Upper lobe of left lung (tissue), 6 donors: ENCODE measurements at regions not wholly inside any gene's neighbourhood (a gene's known extent, or its start where the extent isn't known, plus 50 kb on each side); places are given as distances from the start of the nearest gene placed in this dataset.
"Not testable (repeated sequence)": the region's sequence is repeated elsewhere in the genome, so short reads cannot be mapped to it uniquely, and the experiment has no call there.

Experiments
- ATAC-seq, 2 donors: fragments of 200-7000 bp; cut with Tn5 transposase; one replicate each; pipeline ENCODE4 v1.9.1; 2022; ENCODE audit warnings: mild to moderate bottlenecking in 2 of 2, moderate library complexity in 2 of 2; ENCODE audit not compliant: low FRiP score in 2 of 2
- DNase-seq, 2 donors: peaks; one replicate each; pipeline ENCODE4 v3.0.0-alpha.2; 2019 to 2020
- H3K27ac ChIP-seq, 4 donors: fragments of 200-600 bp; sonication (generic); one replicate each; pipeline ENCODE4 v1.5.1; 2016 to 2019
- H3K27me3 ChIP-seq, 4 donors: fragments of 200-600 bp; sonication (generic); one replicate each; pipeline ENCODE4 v1.5.1; 2017 to 2019
- H3K36me3 ChIP-seq, 4 donors: fragments of 200-600 bp; sonication (generic); one replicate each; pipeline ENCODE4 v1.5.1; 2016 to 2019
- H3K4me1 ChIP-seq, 4 donors: fragments of 200-600 bp; sonication (generic); one replicate each; pipeline ENCODE4 v1.5.1; 2018 to 2019
- H3K4me3 ChIP-seq, 4 donors: fragments of 200-600 bp; sonication (generic); one replicate each; pipeline ENCODE4 v1.5.1; 2017 to 2019; ENCODE audit warnings: mild to moderate bottlenecking in 2 of 4, moderate library complexity in 1 of 4
- H3K9me3 ChIP-seq, 4 donors: fragments of 200-600 bp; sonication (generic); one replicate each; pipeline ENCODE4 v1.5.1; 2018 to 2019
- WGBS, 2 donors: methylation state at CpG; one replicate each; pipeline ENCODE4 v1.1.5; 2017 to 2018; 5-methylcytosine and 5-hydroxymethylcytosine counted together
- donor health status: DM: no; HTN: no; CAD: no; lungs with moderate emphysema.
- donor health status: DM: no; HTN: yes; CAD: no; lungs with severe emphysema.

GRCh38 chr9:62452572-62452971 lies 1262.7 kb downstream of the SPATA31A7 start:
- peak in 1 of 2 donors; percentile 50 for DNase-seq
- WGBS, 2 donors, result 97 to 100% methylated on average over 8 to 14 of the region's 22 CpGs
- ATAC-seq, result not testable (repeated sequence)

GRCh38 chr9:62464181-62464580 lies 1274.3 kb downstream of the SPATA31A7 start:
- H3K4me3 ChIP-seq, H3K4me1 ChIP-seq, H3K27ac ChIP-seq, H3K36me3 ChIP-seq, ATAC-seq, H3K9me3 ChIP-seq, H3K27me3 ChIP-seq, DNase-seq: not testable (repeated sequence)
- no CpG with 5 or more reads among the region's 7 CpGs for WGBS, 2 donors

More at GRCh38 chr9:62452572-62452971, 1262.7 kb downstream of the SPATA31A7 start:
- not testable (repeated sequence) for H3K9me3 ChIP-seq, H3K27me3 ChIP-seq, H3K4me1 ChIP-seq, H3K36me3 ChIP-seq, H3K4me3 ChIP-seq, H3K27ac ChIP-seq

- not testable (repeated sequence) for H3K4me3 ChIP-seq, H3K4me1 ChIP-seq, DNase-seq, H3K27me3 ChIP-seq, H3K9me3 ChIP-seq, ATAC-seq, H3K27ac ChIP-seq, H3K36me3 ChIP-seq
- WGBS, 2 donors, result no CpG with 5 or more reads among the region's 10 CpGs
These were observed 1275.1 kb downstream of the SPATA31A7 start for GRCh38 chr9:62464948-62465347.
